SU-DHL-6 (cell line): ENCODE measurements at regions not wholly inside any gene's neighbourhood (a gene's known extent, or its start where the extent isn't known, plus 50 kb on each side); places are given as distances from the start of the nearest gene placed in this dataset.

ENCODE experiments used
- H2AFZ ChIP-seq: fragments of 200-600 bp; sonication (generic); 2 replicates; pipeline ENCODE4 v1.6.1; 2014; ENCODE audit warnings: low read depth, mild to moderate bottlenecking, moderate library complexity, mixed read lengths, antibody characterized with exemption, low read length; ENCODE audit not compliant: severe bottlenecking
- H3F3A ChIP-seq: fragments of 200-600 bp; shearing (Covaris generic); 2 replicates; pipeline ENCODE4 v1.6.0; 2016; ENCODE audit warnings: antibody characterized with exemption, mild to moderate bottlenecking; ENCODE audit not compliant: insufficient read depth
- H3K27ac ChIP-seq: fragments of 200-600 bp; sonication (generic); 2 replicates; pipeline ENCODE4 v1.5.1; 2016; ENCODE audit warnings: low read depth, mild to moderate bottlenecking, low read length, moderate library complexity, mixed read lengths
- H3K27me3 ChIP-seq: fragments of 200-600 bp; sonication (generic), shearing (Covaris generic); 2 replicates; pipeline ENCODE4 v1.6.0; 2014; ENCODE audit warnings: mild to moderate bottlenecking, low read length
- H3K36me3 ChIP-seq: fragments of 200-600 bp; sonication (generic); 2 replicates; pipeline ENCODE4 v1.6.1; 2014; ENCODE audit warnings: mild to moderate bottlenecking, low read length, mixed read lengths
- H3K4me2 ChIP-seq: fragments of 300-600, 200-600 bp; shearing (Covaris generic), sonication (generic); 2 replicates; pipeline ENCODE4 v1.6.0; 2014; ENCODE audit warnings: low read length, low read depth, mild to moderate bottlenecking; ENCODE audit not compliant: poor library complexity, severe bottlenecking
- H3K4me3 ChIP-seq: fragments of 200-600 bp; sonication (generic); 2 replicates; pipeline ENCODE4 v1.5.1; 2014; ENCODE audit warnings: antibody characterized with exemption, low read length, mild to moderate bottlenecking, mixed read lengths; ENCODE audit not compliant: insufficient read depth, poor library complexity, severe bottlenecking
- H3K79me2 ChIP-seq: fragments of 200-600 bp; sonication (generic); 2 replicates; pipeline ENCODE4 v1.6.1; 2014; ENCODE audit warnings: mild to moderate bottlenecking, low read length, moderate library complexity; ENCODE audit not compliant: insufficient read depth
- H3K9ac ChIP-seq: fragments of 200-600 bp; sonication (generic); 2 replicates; pipeline ENCODE4 v1.7.0; 2014; ENCODE audit warnings: mild to moderate bottlenecking, low read length
- H3K9me2 ChIP-seq: fragments of 200-600 bp; sonication (generic); replicated peaks from 2 replicates; pipeline ENCODE4 v1.6.1; 2014; ENCODE audit warnings: low read length; ENCODE audit not compliant: insufficient read depth
- H3K9me3 ChIP-seq: fragments of 200-600 bp; sonication (generic); 2 replicates; pipeline ENCODE4 v1.6.1; 2014; ENCODE audit warnings: low read length, mixed read lengths; ENCODE audit not compliant: insufficient read depth
- H4K20me1 ChIP-seq: fragments of 200-600 bp; sonication (generic); 2 replicates; pipeline ENCODE4 v1.6.1; 2014; ENCODE audit warnings: low read depth, mild to moderate bottlenecking, antibody characterized with exemption, low read length, moderate library complexity, mixed read lengths
- CTCF ChIP-seq: fragments of 200-600 bp; sonication (generic); IDR thresholded peaks from one replicate; pipeline ENCODE4 v1.5.1; 2017; ENCODE audit warnings: antibody characterized with exemption, mild to moderate bottlenecking, low read length, moderate library complexity; ENCODE audit not compliant: insufficient read depth, poor library complexity, severe bottlenecking
- EZH2phosphoT487 ChIP-seq: fragments of 200-600 bp; sonication (generic), shearing (Covaris generic); conservative IDR thresholded peaks from 2 replicates; pipeline ENCODE4 v1.6.1; 2018; ENCODE audit warnings: mild to moderate bottlenecking, antibody characterized with exemption, low read length, moderate library complexity, mixed read lengths

- Histone ChIP-seq H2AFZ (no peak overlapping the region), H3K4me3 (no peak overlapping the region), H3K9me3 (no peaks in the 10 kb centered on the region), H3K79me2 (no peaks in the 10 kb centered on the region), H3K9ac (no peak overlapping the region), H3K4me2 (no peak overlapping the region), H3K9me2 (no peaks in the 10 kb centered on the region), H4K20me1 (no peaks in the 10 kb centered on the region), H3F3A (no peaks in the 10 kb centered on the region), H3K27me3 (no peaks in the 10 kb centered on the region), H3K36me3 (no peaks in the 10 kb centered on the region), H3K27ac (no peak overlapping the region)
- TF ChIP-seq EZH2phosphoT487, result no peak
- no peak for TF ChIP-seq CTCF
Measured at GRCh38 chr18:26634631-26635030, 86.3 kb upstream of the KCTD1 start.

- no peak for TF ChIP-seq EZH2phosphoT487
- TF ChIP-seq CTCF, result no peak
- no peak overlapping the region for H3K4me3 ChIP-seq
- H3K9ac ChIP-seq, result no peak overlapping the region
Measured at GRCh38 chr18:26631135-26631534, 82.8 kb upstream of the KCTD1 start.

GRCh38 chr18:26630596-26630995, 82.2 kb upstream of the KCTD1 start:
- TF ChIP-seq CTCF (no peak), EZH2phosphoT487 (no peak)
- Histone ChIP-seq H3K9me3 (0 out of 2 replicates have a peak, but pooled peaks cover 5% of the 10 kb centered on the region), H3K27me3 (no peaks in the 10 kb centered on the region), H2AFZ (no peak overlapping the region), H3K9me2 (no peaks in the 10 kb centered on the region), H3K4me2 (no peak overlapping the region), H3K9ac (no peak overlapping the region), H3K36me3 (no peaks in the 10 kb centered on the region), H3K79me2 (no peaks in the 10 kb centered on the region), H3K4me3 (no peak overlapping the region), H4K20me1 (no peaks in the 10 kb centered on the region), H3K27ac (no peak overlapping the region), H3F3A (no peaks in the 10 kb centered on the region)

More at GRCh38 chr18:26631135-26631534, 82.8 kb upstream of the KCTD1 start:
- Histone ChIP-seq H3K9me3 (no peaks in the 10 kb centered on the region), H3K9me2 (no peaks in the 10 kb centered on the region), H3K36me3 (no peaks in the 10 kb centered on the region), H3K4me2 (no peak overlapping the region), H2AFZ (no peak overlapping the region), H3F3A (no peaks in the 10 kb centered on the region), H4K20me1 (no peaks in the 10 kb centered on the region), H3K27me3 (no peaks in the 10 kb centered on the region), H3K27ac (no peak overlapping the region), H3K79me2 (no peaks in the 10 kb centered on the region)

- TF ChIP-seq EZH2phosphoT487 (no peak), CTCF (no peak)
- Histone ChIP-seq H3K4me2 (no peak overlapping the region), H3K9me3 (peaks cover 16% of the 10 kb centered on the region; the same call in 1 of the 2 replicates), H3K79me2 (no peaks in the 10 kb centered on the region), H3K9me2 (no peaks in the 10 kb centered on the region), H3K27me3 (no peaks in the 10 kb centered on the region), H3K4me3 (no peak overlapping the region), H3K27ac (no peak overlapping the region), H2AFZ (no peak overlapping the region), H4K20me1 (no peaks in the 10 kb centered on the region), H3K36me3 (no peaks in the 10 kb centered on the region), H3F3A (no peaks in the 10 kb centered on the region), H3K9ac (no peak overlapping the region)
Measured at GRCh38 chr18:26628017-26628416, 79.7 kb upstream of the KCTD1 start.
